Left ventricle myocardium inferior (tissue), 1 donor: ENCODE measurements at regions not wholly inside any gene's neighbourhood (a gene's known extent, or its start where the extent isn't known, plus 50 kb on each side); places are given as distances from the start of the nearest gene placed in this dataset.

ENCODE experiments used
- DNase-seq: peaks from one replicate; pipeline ENCODE4 v3.0.0-alpha.2; 2020
- H3K27ac ChIP-seq: fragments of 200-600 bp; replicated peaks from 2 replicates; pipeline ENCODE4 v1.8.0; 2021
- H3K27me3 ChIP-seq: fragments of 200-600 bp; 2 replicates; pipeline ENCODE4 v1.8.0; 2021; ENCODE audit warnings: low read depth
- H3K36me3 ChIP-seq: fragments of 200-600 bp; 2 replicates; pipeline ENCODE4 v1.8.0; 2021
- H3K4me1 ChIP-seq: fragments of 200-600 bp; 2 replicates; pipeline ENCODE4 v1.8.0; 2021
- H3K4me3 ChIP-seq: fragments of 200-600 bp; 2 replicates; pipeline ENCODE4 v1.8.0; 2021; ENCODE audit warnings: mild to moderate bottlenecking, moderate library complexity
- H3K9me3 ChIP-seq: fragments of 200-600 bp; replicated peaks from 2 replicates; pipeline ENCODE4 v1.8.0; 2021
- intact Hi-C: fragments of 100-400 bp; cut with micrococcal nuclease; formaldehyde crosslinking; loops from one replicate; pipeline ENCODE4 v1.11.0; 2022
- TF ChIP-seq, protein P1 (sequence below): fragments of 200-600 bp; IDR thresholded peaks from 2 replicates; pipeline ENCODE4 v1.8.0; 2021; ENCODE audit warnings: antibody characterized with exemption, mild to moderate bottlenecking, borderline replicate concordance
- donor health status: DM: no; HTN: yes; CAD: no; lungs with severe emphysema.

DNA sequence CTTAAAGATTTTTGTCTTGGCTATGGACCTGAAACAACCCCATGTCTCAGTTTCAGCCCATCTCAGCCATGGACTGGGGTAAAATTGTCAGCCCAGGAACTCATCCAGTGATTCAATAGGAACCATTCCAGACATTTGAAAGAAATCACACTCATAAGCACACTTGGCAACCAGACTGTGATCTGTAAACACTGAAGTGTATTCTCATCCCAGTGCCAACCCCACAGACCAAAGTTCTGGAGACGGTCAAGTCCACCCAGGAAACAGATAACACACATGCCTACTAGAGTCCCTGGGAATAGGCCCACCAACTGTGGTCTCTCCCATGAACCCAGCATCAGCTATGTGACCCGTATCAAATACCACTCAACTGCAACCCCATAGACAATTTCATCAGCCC lies 804.6 kb downstream of the TRHDE start:
- TF ChIP-seq, protein P1, sequence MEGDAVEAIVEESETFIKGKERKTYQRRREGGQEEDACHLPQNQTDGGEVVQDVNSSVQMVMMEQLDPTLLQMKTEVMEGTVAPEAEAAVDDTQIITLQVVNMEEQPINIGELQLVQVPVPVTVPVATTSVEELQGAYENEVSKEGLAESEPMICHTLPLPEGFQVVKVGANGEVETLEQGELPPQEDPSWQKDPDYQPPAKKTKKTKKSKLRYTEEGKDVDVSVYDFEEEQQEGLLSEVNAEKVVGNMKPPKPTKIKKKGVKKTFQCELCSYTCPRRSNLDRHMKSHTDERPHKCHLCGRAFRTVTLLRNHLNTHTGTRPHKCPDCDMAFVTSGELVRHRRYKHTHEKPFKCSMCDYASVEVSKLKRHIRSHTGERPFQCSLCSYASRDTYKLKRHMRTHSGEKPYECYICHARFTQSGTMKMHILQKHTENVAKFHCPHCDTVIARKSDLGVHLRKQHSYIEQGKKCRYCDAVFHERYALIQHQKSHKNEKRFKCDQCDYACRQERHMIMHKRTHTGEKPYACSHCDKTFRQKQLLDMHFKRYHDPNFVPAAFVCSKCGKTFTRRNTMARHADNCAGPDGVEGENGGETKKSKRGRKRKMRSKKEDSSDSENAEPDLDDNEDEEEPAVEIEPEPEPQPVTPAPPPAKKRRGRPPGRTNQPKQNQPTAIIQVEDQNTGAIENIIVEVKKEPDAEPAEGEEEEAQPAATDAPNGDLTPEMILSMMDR, result no peak
- intact Hi-C loops, result no loop called here
- DNase-seq, result no peak

DNA sequence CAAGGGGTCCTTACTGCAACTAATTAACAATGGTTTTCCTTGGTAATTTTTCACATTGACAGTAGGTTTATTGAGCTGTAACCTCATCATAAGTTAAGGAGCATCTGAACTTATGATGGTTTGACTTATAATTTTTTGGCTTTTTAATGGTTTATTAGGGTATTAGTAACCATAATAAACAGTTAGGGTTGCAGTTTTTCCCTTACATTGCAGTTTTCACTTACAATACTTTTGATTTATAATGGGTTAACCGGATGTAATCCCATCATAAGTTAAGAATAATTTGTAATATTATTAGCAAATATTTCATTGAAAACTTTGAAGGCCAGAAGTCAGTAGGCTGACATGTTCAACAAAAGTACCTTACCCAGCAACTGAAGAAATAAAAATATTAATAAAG lies 811.6 kb downstream of the TRHDE start:
- TF ChIP-seq, protein P1, result no peak
- intact Hi-C loops, result no loop called here
- Histone ChIP-seq H3K27ac (no peak overlapping the region), H3K4me3 (no peak overlapping the region), H3K36me3 (no peaks in the 10 kb centered on the region), H3K9me3 (peaks cover 15% of the 10 kb centered on the region), H3K4me1 (no peaks in the 10 kb centered on the region), H3K27me3 (no peaks in the 10 kb centered on the region)
- DNase-seq, result no peak

More for the DNA sequence above, 804.6 kb downstream of the TRHDE start:
- H3K4me1 ChIP-seq, result no peaks in the 10 kb centered on the region
- peaks cover 15% of the 10 kb centered on the region for H3K9me3 ChIP-seq
- no peak overlapping the region for H3K27ac ChIP-seq
- no peaks in the 10 kb centered on the region for H3K27me3 ChIP-seq
- no peaks in the 10 kb centered on the region for H3K36me3 ChIP-seq
- no peak overlapping the region for H3K4me3 ChIP-seq

DNA sequence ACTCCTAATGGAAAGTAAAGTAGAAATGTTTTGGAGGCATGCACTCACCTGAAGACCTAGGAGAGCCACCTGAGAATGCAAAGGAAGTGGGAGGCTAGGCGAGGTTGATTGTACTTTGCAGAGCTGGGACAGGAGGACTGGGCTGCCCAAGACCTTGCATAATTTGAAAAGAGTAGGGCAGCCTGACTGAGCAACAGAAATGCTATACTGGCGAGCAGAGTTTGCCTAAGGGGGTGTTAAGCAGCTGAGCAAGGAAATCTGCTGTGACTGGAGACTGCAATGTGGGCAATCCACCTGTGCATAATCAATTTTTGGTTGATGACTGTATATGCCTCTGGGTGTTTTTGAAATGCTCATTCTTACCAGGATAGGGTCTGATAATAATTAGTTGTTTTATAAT lies 834.1 kb downstream of the TRHDE start:
- H3K27ac ChIP-seq, result no peak overlapping the region
- intact Hi-C loops, result no loop called here
- TF ChIP-seq, protein P1, result no peak
- no peaks in the 10 kb centered on the region for H3K4me1 ChIP-seq
- H3K9me3 ChIP-seq, result no peaks in the 10 kb centered on the region
- no peak overlapping the region for H3K4me3 ChIP-seq
- no peaks in the 10 kb centered on the region for H3K36me3 ChIP-seq
- DNase-seq, result no peak
- no peaks in the 10 kb centered on the region for H3K27me3 ChIP-seq

DNA sequence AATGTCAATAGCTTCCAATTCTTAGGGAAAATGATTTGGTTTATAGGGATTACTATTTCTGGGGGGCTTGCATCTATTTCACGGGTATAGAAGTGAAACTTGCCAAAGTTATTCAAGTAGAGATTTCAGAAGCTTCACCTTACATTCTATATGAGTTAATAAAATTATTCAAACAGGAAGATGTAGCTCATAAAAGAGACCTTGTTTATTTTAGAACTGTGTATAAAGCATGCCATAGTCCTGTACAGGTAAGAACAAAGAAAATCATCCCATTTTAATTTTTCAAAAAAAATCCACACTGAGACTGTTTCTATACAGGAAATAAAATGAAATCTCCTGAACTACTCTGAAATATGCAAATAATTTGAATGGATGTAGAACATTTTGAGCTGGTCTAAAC lies 834.7 kb downstream of the TRHDE start:
- no peaks in the 10 kb centered on the region for H3K9me3 ChIP-seq
- H3K27me3 ChIP-seq, result no peaks in the 10 kb centered on the region
- no peak for DNase-seq
- no peaks in the 10 kb centered on the region for H3K36me3 ChIP-seq
- no peak overlapping the region for H3K27ac ChIP-seq
- intact Hi-C loops, result no loop called here
- no peaks in the 10 kb centered on the region for H3K4me1 ChIP-seq
- no peak overlapping the region for H3K4me3 ChIP-seq
- TF ChIP-seq, protein P1, result no peak

DNA sequence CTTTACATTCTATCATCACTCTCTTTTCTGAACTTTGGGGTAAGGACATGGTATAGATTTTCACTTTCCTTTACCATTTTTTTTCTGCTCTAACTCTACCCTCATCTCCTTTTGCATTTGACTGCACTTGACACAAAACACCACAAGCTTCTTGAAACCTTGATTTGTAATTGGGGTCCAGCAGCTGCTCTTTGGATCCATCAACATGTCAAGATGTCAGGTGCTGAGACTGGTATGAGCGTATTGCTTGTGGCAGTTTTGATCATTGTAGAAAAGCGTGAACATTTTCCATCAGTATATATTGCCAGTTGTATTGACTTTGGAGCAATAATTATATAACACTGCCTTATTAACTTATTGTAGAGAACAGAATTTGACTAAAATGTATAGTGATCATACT lies 838.6 kb downstream of the TRHDE start:
- Histone ChIP-seq H3K9me3 (no peaks in the 10 kb centered on the region), H3K27me3 (no peaks in the 10 kb centered on the region), H3K4me3 (no peak overlapping the region), H3K27ac (no peak overlapping the region), H3K36me3 (no peaks in the 10 kb centered on the region), H3K4me1 (no peaks in the 10 kb centered on the region)
- intact Hi-C loops, result no loop called here
- no peak for DNase-seq
- TF ChIP-seq, protein P1, result no peak
